MM.1S (cell line): ENCODE measurements at regions not wholly inside any gene's neighbourhood (a gene's known extent, or its start where the extent isn't known, plus 50 kb on each side); places are given as distances from the start of the nearest gene placed in this dataset.

ENCODE experiments used
- CTCF ChIP-seq: fragments of 300-600 bp; sonication (generic); IDR thresholded peaks from 2 replicates; pipeline ENCODE4 v1.5.1; 2016; ENCODE audit warnings: antibody characterized with exemption, low read length, mixed read lengths
- EZH2 ChIP-seq: fragments of 300-600 bp; sonication (generic); optimal IDR thresholded peaks from 2 replicates; pipeline ENCODE3; 2017; ENCODE audit warnings: low read depth, mild to moderate bottlenecking, antibody characterized with exemption, low read length, mixed read lengths
- EZH2phosphoT487 ChIP-seq: fragments of 300-600 bp; sonication (generic); IDR thresholded peaks from 2 replicates; pipeline ENCODE4 v1.6.1; 2018; ENCODE audit warnings: antibody characterized with exemption, low read length

GRCh38 chr18:21958707-21959450 is 210.5 kb upstream of the GATA6 start:
- no peak for TF ChIP-seq EZH2
- no peak for TF ChIP-seq CTCF
- TF ChIP-seq EZH2phosphoT487, result no peak
